ENCODE measurements at regions not wholly inside any gene's neighbourhood (a gene's known extent, or its start where the extent isn't known, plus 50 kb on each side); places are given as distances from the start of the nearest gene placed in this dataset.

GRCh38 chr9:99590840-99591239 is 230.8 kb upstream of the NR4A3 start:
- H3K27ac ChIP-seq: no peak overlapping the region
- TF ChIP-seq, protein P1, sequence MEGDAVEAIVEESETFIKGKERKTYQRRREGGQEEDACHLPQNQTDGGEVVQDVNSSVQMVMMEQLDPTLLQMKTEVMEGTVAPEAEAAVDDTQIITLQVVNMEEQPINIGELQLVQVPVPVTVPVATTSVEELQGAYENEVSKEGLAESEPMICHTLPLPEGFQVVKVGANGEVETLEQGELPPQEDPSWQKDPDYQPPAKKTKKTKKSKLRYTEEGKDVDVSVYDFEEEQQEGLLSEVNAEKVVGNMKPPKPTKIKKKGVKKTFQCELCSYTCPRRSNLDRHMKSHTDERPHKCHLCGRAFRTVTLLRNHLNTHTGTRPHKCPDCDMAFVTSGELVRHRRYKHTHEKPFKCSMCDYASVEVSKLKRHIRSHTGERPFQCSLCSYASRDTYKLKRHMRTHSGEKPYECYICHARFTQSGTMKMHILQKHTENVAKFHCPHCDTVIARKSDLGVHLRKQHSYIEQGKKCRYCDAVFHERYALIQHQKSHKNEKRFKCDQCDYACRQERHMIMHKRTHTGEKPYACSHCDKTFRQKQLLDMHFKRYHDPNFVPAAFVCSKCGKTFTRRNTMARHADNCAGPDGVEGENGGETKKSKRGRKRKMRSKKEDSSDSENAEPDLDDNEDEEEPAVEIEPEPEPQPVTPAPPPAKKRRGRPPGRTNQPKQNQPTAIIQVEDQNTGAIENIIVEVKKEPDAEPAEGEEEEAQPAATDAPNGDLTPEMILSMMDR (IDR thresholded peaks at IDR 0.05): no peak
- TF ChIP-seq EP300 (IDR thresholded peaks at IDR 0.05) (no peak), POLR2A (IDR thresholded peaks at IDR 0.05) (no peak)
- WGBS, 3 donors: 61 to 71% (median 70%) methylated on average over 1 of the region's 1 CpG
- intact Hi-C loops (cut with DNase I): no loop called here
- no peak for DNase-seq
- H3K36me3 ChIP-seq: no peaks in the 10 kb centered on the region
- H3K27me3 ChIP-seq: no peaks in the 10 kb centered on the region
- H3K4me3 ChIP-seq: no peak overlapping the region
- H3K9me3 ChIP-seq: no peaks in the 10 kb centered on the region
- H3K4me1 ChIP-seq (ENCODE audit: insufficient read depth): no peaks in the 10 kb centered on the region

DNA sequence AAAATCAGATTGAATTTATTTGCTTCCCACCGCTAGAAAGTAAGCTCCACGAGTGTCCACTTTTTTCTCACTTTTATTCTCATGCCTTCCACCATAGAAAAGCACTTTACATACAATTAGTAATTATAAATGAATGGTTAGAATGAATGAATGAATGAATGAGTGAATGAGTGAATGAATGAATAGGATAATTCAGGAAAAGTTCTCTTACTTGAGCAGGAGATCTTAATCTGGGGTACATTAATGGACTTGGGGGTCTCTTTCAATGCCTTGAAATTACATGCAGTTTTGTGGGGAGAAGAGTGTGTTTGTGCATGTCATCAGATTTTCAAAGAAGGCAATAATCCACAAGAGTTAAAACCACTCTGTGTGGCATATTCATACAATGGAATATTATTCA is 229.9 kb upstream of the NR4A3 start:
- intact Hi-C loops (cut with DNase I): no loop called here
- Histone ChIP-seq H3K9me3 (no peaks in the 10 kb centered on the region), H3K27me3 (no peaks in the 10 kb centered on the region), H3K27ac (no peak overlapping the region), H3K4me1 (ENCODE audit: insufficient read depth) (no peaks in the 10 kb centered on the region), H3K36me3 (no peaks in the 10 kb centered on the region), H3K4me3 (no peak overlapping the region)
- TF ChIP-seq, protein P1 (IDR thresholded peaks at IDR 0.05): no peak
- TF ChIP-seq POLR2A (IDR thresholded peaks at IDR 0.05): no peak
- no peak for TF ChIP-seq EP300 (IDR thresholded peaks at IDR 0.05)
- 91 to 96% (median 95%) methylated on average over 2 of the region's 2 CpGs for WGBS, 3 donors
- no peak for DNase-seq

- intact Hi-C loops (cut with DNase I): no loop called here
- H3K27ac ChIP-seq: no peak overlapping the region
These were observed 228.7 kb upstream of the NR4A3 start for GRCh38 chr9:99592834-99593574.

DNA sequence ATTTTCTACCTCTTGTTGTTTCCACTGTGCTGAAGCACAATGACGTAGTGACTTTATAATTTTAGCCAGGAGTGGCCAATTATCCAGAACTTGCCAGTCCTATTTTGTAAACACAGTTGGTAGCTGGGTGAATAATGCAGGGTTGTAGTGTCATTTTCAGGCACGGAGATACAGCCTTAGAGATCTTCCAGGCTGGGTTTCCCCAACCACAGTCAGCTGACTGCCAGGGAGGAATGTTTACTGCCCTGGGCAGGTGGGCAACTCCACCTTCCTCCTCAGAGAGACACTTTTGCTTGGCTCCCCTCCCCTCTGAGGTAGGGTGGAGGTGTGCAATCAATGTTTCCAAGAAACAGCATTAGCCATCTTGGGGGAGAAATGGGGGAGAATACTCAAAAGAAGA is 228.1 kb upstream of the NR4A3 start:
- intact Hi-C loops (cut with DNase I): no loop called here
- no peaks in the 10 kb centered on the region for H3K9me3 ChIP-seq
- 54 to 79% (median 67%) methylated on average over 2 of the region's 2 CpGs for WGBS, 3 donors
- no peak for DNase-seq
- no peaks in the 10 kb centered on the region for H3K27me3 ChIP-seq
- H3K27ac ChIP-seq: no peak overlapping the region
- H3K36me3 ChIP-seq: no peaks in the 10 kb centered on the region
- TF ChIP-seq EP300 (IDR thresholded peaks at IDR 0.05) (no peak), POLR2A (IDR thresholded peaks at IDR 0.05) (no peak)
- TF ChIP-seq, protein P1 (IDR thresholded peaks at IDR 0.05): no peak
- H3K4me1 ChIP-seq (ENCODE audit: insufficient read depth): no peaks in the 10 kb centered on the region
- H3K4me3 ChIP-seq: no peak overlapping the region

More at GRCh38 chr9:99592834-99593574, 228.7 kb upstream of the NR4A3 start:
- Histone ChIP-seq H3K4me1 (ENCODE audit: insufficient read depth) (no peaks in the 10 kb centered on the region), H3K36me3 (no peaks in the 10 kb centered on the region), H3K9me3 (no peaks in the 10 kb centered on the region), H3K4me3 (no peak overlapping the region), H3K27me3 (no peaks in the 10 kb centered on the region)
- no peak for DNase-seq
- 78 to 79% (median 78%) methylated on average over 4 of the region's 4 CpGs for WGBS, 3 donors
- TF ChIP-seq, protein P1 (IDR thresholded peaks at IDR 0.05): no peak
- TF ChIP-seq POLR2A (IDR thresholded peaks at IDR 0.05) (no peak), EP300 (IDR thresholded peaks at IDR 0.05) (no peak)
